Amniotic stem cell (primary cell): ENCODE measurements at regions not wholly inside any gene's neighbourhood (a gene's known extent, or its start where the extent isn't known, plus 50 kb on each side); places are given as distances from the start of the nearest gene placed in this dataset.

ENCODE experiments used
- DNase-seq: peaks from one replicate; lab custom pipeline; 2025; lab: John Stamatoyannopoulos, UW

DNA sequence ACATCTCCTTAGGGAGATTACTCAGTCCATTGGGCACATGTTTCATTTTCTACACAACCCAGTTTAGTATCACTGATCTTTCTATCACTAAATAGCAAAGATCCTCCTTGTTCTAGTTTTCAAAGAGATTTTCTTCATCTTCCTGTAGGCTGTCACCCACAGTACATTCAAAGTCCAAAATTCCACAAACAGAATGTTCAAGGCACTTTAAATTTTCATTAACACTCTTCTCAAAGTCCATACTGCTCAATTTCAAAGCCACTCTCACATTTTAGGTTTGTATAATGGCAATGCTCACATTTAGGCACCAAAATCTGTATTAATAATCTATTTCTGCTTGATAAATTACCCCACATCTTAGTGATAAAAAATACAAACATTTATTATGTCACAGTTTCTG is 152.8 kb downstream of the FSIP2 start:
- DNase-seq = no peak

GRCh38 chr2:185891804-185892411 is 153.3 kb downstream of the FSIP2 start:
- no peak for DNase-seq

DNA sequence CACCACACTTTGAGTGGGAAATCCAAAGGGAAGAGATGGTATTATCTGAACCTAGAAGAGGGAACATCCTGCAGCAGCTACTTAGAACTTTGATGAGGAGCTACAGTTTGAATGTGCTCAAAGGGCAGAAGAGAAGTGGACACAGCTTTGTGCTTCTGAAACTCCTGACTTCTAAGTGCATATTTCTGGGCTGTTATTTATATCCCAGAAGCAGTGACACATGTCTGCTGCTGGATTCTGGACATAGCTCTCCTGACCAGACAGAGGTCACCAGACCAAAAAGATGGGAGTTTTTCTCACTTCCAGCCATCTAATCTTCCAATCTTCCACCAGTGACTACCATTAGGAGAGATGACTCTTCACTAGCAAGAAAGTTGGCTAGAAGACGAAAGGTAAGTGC is 153.9 kb downstream of the FSIP2 start:
- no peak for DNase-seq

DNA sequence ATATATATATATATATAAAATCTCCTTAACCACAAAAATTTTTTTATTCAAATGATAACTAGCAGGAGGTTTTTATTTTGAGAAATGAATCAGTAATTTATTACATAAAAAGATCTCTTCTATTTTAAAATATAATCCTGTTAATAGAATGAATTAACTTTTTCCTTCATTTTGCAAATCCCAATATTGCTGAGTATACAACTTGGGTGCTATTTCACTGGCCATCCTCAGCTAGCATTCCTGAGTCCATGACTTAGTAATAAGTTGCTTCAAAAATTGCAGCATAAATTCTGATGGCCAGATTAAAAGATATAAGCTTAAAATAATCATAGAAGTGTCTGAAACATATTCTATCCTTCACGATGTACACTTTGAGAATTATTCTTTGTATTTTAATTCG is 155.6 kb downstream of the FSIP2 start:
- no peak for DNase-seq

- no peak for DNase-seq
These were observed 157.5 kb downstream of the FSIP2 start for GRCh38 chr2:185895828-185896693.

DNA sequence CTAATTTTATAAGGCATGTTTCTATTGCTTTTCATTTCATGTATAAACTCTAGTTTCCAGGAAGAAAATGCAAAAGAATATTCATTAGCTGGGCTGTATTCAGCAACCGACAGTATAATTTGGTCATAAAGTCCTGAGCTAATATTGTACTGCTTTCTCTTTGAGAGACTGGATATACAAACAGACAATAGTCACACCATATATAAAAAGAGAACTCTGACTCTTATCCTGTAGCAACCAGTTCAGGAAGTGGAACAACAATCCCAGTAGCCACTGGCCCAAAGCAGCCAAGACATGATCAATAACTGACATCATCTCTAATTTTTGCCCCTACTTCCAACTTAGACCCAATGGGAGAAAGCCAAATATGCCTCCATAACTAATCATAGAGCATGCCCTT is 160.8 kb downstream of the FSIP2 start:
- no peak for DNase-seq

GRCh38 chr2:185919155-185919554 is 180.6 kb downstream of the FSIP2 start:
- peak; percentile 4 for DNase-seq

DNA sequence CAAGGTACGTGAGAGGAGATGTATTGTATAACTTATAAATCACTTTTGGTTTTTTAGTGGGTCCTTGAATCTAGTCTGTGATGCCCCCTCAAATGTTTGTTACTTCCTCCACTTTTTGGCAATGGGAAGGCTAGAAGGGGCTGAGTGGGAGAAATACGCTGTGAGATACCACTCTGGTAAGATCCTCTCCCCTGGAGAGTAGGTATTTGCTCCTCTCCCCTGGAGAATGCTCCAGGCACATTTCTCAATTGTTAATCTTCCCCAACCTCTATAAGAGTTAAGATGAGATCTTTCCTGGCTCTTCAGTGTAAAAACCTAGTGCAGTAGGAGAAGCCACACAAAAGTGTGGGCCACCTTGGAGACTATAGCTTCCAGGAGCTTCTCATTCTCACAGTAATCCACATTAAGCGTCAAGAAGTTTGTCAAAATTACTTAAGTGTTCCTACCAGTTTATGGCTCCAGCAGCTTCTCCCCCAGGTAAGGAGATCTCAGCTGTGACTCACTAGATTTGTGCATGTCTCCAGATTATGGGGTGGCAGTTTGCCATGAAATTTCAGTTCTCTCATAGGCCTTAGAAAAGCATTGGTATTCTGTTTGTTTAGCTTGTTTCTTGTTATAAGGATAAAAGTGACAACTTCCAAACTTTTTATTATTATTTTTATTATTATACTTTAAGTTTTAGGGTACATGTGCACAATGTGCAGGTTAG is 182.6 kb downstream of the FSIP2 start:
- DNase-seq = no peak

GRCh38 chr2:185934232-185934631 is 195.6 kb downstream of the FSIP2 start:
- no peak for DNase-seq

DNA sequence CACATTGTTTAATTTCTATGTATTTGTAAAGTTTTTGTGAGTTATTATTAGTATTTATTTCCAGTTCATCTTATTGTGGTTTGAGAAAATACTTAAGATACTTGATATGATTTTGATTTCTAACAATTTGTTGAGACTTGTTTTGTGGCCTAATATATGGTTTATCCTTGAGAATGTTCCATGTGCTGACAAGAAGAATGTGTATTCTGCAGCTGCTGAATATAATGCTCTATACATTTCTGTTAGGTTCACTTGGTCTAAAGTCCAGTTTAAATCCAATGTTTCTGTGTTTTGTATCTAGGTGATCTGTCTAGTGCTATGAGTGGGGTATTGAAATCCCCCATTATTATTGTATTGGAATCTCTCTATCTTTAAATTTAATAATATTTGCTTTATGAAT is 201.3 kb downstream of the FSIP2 start:
- no peak for DNase-seq

DNA sequence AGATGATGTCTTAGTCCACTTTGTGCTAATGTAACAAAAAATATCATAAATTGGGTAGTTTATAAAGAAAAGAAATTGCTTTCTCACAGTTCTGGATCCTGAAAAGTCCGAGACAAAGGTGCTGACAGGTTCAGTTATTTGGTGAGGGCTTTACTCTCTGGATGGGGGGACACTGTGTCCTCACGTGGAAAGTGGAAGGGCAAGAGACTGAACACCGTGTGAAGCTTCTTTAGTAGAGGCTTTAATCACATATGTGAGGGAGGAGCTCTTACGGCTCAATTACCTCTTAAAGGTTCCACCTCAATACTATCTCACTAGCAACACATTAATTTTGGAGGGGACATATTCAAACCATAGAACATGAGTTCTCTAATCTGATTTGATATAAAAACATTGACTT is 204.3 kb downstream of the FSIP2 start:
- no peak for DNase-seq

DNA sequence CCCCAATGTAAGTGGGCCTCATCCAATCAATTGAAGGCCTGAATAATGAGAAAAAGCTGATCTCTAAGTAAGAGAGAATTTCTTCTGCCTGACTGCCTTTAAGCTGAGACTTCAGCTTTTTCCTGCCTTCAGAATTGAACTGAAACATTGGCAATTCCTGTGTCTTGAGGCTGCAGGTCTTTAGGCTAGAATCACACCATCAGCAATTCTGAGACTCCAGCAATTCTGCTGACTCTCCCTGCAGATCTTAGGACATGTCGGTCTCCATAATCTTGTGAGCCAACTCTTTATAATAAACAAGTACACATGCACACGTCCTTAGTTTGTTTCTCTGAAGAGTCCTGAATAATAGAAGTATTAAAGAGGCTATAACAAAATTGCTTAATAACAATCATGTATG is 209.1 kb downstream of the FSIP2 start:
- DNase-seq = no peak

- no peak for DNase-seq
These were observed 213.5 kb downstream of the FSIP2 start for GRCh38 chr2:185952100-185952499.

- no peak for DNase-seq
These were observed 215.8 kb downstream of the FSIP2 start for GRCh38 chr2:185954389-185954788.

- no peak for DNase-seq
These were observed 216.4 kb downstream of the FSIP2 start for GRCh38 chr2:185955050-185955449.

GRCh38 chr2:185967335-185967734 is 228.7 kb downstream of the FSIP2 start:
- DNase-seq = no peak

- DNase-seq = no peak
These were observed 231.7 kb downstream of the FSIP2 start for GRCh38 chr2:185970148-185970852.

GRCh38 chr2:185978634-185979407 is 240.2 kb downstream of the FSIP2 start:
- DNase-seq = no peak

DNA sequence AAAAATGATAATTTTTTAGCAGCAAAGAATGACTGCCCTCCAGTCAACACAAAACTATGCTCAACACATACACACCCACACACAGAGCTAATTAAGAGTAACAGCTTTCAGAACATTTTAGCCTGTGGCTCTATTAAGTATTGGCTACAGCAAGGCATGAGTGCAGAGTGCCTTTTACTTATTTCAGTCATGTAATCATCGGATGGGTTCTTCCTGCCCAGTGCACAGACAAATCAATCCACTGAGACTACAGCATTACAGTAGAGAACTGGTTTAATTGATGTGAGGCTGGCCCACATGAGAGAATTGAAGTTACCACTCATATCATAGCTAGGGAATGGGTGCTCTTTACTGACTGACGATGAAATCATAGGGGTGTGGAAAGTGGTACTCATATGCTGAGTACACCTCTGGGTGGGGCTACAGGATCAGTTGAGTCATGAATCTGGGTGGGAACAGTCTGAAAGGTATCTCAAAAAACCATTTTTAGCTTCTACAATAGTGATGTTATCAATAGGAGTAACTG is 241.0 kb downstream of the FSIP2 start:
- no peak for DNase-seq

DNA sequence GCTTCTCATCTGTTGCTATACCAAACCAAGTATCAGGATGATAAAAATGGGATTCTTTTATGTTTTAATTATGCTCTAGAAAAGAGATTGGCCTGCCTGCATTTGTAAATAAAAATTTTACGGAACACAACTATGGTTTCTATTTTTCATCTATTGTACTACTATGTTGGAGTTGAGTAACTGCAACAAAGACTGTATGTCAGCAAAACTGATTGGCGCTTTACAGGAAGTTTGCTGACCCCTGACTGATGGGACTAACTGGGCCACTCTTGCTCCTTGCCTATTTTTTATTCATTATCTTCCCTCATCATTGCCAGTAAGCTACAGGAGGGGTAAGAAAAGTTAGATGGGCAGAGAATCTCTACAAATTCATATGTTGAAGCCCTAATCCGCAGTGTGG is 242.3 kb downstream of the FSIP2 start:
- DNase-seq = no peak

GRCh38 chr2:185984670-185985069 is 246.1 kb downstream of the FSIP2 start:
- DNase-seq = no peak
